ENCODE measurements at regions not wholly inside any gene's neighbourhood (a gene's known extent, or its start where the extent isn't known, plus 50 kb on each side); places are given as distances from the start of the nearest gene placed in this dataset.
"Not testable (repeated sequence)": the region's sequence is repeated elsewhere in the genome, so short reads cannot be mapped to it uniquely, and the experiment has no call there.

- DNase-seq (ENCODE audit: low spot score): no peak
Observed at GRCh38 chr4:118587116-118587831, 97.9 kb upstream of the METTL14 start.

- no peak for DNase-seq (ENCODE audit: low spot score)
Observed at GRCh38 chr4:118587946-118588345, 97.2 kb upstream of the METTL14 start.

- no peak for DNase-seq (ENCODE audit: low spot score)
Observed at GRCh38 chr4:118589471-118590055, 95.6 kb upstream of the METTL14 start.

GRCh38 chr4:118591339-118592046 is 93.7 kb upstream of the METTL14 start:
- DNase-seq (ENCODE audit: low spot score): peak; percentile 90

GRCh38 chr4:118592289-118592688 is 92.9 kb upstream of the METTL14 start:
- DNase-seq (ENCODE audit: low spot score): not testable (repeated sequence)

- not testable (repeated sequence) for DNase-seq (ENCODE audit: low spot score)
Observed at GRCh38 chr4:118595883-118596282, 89.3 kb upstream of the METTL14 start.

- not testable (repeated sequence) for DNase-seq (ENCODE audit: low spot score)
Observed at GRCh38 chr4:118625097-118625496, 60.1 kb upstream of the METTL14 start.

- DNase-seq (ENCODE audit: low spot score): not testable (repeated sequence)
Observed at GRCh38 chr4:118629697-118630096, 55.5 kb upstream of the METTL14 start.

DNA sequence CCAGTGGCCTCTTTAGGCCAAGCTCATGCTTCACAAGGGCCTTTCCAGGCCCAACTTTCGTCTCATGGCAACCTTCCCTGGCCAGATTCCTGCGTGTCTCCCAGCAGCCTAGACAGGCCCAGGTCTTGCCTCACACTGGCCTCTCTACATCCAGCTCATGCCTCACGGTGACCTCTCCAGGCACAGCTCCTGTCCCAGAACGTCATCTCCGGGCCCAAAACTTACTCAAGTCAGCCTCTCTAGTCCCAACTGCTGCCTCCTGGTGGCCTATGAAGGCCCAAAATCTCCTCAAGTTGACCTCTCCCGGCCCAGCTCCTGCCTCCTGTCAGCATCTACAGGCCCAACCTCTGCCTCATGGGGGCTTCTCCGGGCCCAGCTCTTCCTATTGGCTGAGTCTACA is 54.3 kb upstream of the METTL14 start:
- DNase-seq (ENCODE audit: low spot score): not testable (repeated sequence)

- DNase-seq (ENCODE audit: low spot score): not testable (repeated sequence)
Observed at GRCh38 chr4:118631321-118632050, 53.7 kb upstream of the METTL14 start.

- not testable (repeated sequence) for DNase-seq (ENCODE audit: low spot score)
Observed at GRCh38 chr4:118633476-118633875, 51.7 kb upstream of the METTL14 start.

DNA sequence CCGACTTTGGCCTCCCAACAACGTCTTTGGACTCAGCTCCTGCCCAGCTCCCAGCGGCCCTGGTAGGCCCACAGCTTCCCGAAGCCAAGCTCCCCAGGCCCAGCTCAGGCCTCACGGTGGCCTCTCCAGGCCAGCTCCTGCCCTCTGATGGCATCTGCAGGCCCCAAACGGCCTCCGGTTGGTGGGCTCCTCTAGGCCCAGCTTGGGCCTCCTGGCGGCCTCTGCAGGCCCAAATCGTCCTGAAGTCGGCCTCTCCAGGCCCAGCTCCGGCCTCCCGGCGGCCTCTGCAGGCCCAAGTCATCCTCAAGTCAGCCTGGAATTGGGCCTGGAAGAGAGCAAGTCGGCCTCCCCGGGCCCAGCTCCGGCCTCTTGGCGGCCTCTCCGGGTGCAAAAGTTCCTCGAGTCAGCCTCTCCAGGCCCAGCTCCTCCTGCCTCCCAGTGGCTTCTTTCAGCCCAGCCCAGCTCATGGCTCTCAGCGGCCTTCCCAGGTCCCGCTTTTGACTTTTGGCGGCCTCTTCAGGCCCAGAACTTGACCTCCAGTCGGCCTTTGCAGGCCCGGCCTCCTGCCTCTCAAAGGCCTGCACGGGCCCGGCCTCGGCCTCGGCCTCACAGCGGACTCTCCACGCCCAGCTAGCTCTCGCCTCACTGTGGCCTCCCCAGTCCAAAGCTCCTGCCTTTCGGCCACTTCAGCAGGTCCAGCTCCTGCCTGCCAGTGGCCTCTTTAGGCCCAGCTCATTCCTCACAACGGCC is 50.9 kb upstream of the METTL14 start:
- not testable (repeated sequence) for DNase-seq (ENCODE audit: low spot score)

Measured in GM03348 (cell line).